EL (cell line): ENCODE measurements at regions not wholly inside any gene's neighbourhood (a gene's known extent, or its start where the extent isn't known, plus 50 kb on each side); places are given as distances from the start of the nearest gene placed in this dataset.

Source experiments
- DNase-seq: peaks from one replicate; pipeline ENCODE4 v3.0.0-alpha.2; 2016

- DNase-seq, result peak; percentile 98
Measured at GRCh38 chr21:35635261-35635660, 425.1 kb downstream of the SETD4 start.

- DNase-seq, result no peak
Measured at GRCh38 chr21:35633501-35633900, 426.8 kb downstream of the SETD4 start.

- DNase-seq, result no peak
Measured at GRCh38 chr21:35632711-35633110, 427.6 kb downstream of the SETD4 start.

GRCh38 chr21:35628316-35628715, 432.0 kb downstream of the SETD4 start:
- DNase-seq, result peak; percentile 78

GRCh38 chr21:35627462-35627861, 432.9 kb downstream of the SETD4 start:
- no peak for DNase-seq

- DNase-seq, result no peak
Measured at GRCh38 chr21:35625576-35625975, 434.8 kb downstream of the SETD4 start.

GRCh38 chr21:35624901-35625300, 435.4 kb downstream of the SETD4 start:
- no peak for DNase-seq

- no peak for DNase-seq
Measured at GRCh38 chr21:35622612-35623011, 437.7 kb downstream of the SETD4 start.

- peak; percentile 91 for DNase-seq
Measured at GRCh38 chr21:35619184-35619583, 441.1 kb downstream of the SETD4 start.

- DNase-seq, result no peak
Measured at GRCh38 chr21:35617491-35617890, 442.8 kb downstream of the SETD4 start.

GRCh38 chr21:35616090-35616489, 444.2 kb downstream of the SETD4 start:
- peak; percentile 60 for DNase-seq

- no peak for DNase-seq
Measured at GRCh38 chr21:35615325-35615724, 445.0 kb downstream of the SETD4 start.

GRCh38 chr21:35614396-35614921, 445.9 kb downstream of the SETD4 start:
- peak; percentile 76 for DNase-seq

- peak; percentile 69 for DNase-seq
Measured at GRCh38 chr21:35611708-35612132, 448.6 kb downstream of the SETD4 start.

GRCh38 chr21:35609263-35609662, 451.1 kb downstream of the SETD4 start:
- DNase-seq, result no peak

- DNase-seq, result no peak
Measured at GRCh38 chr21:35607406-35607805, 452.9 kb downstream of the SETD4 start.

GRCh38 chr21:35606578-35606977, 453.7 kb downstream of the SETD4 start:
- no peak for DNase-seq

GRCh38 chr21:35606146-35606545, 454.2 kb downstream of the SETD4 start:
- no peak for DNase-seq

- DNase-seq, result no peak
Measured at GRCh38 chr21:35603494-35603893, 456.8 kb downstream of the SETD4 start.

- DNase-seq, result no peak
Measured at GRCh38 chr21:35602811-35603362, 457.4 kb downstream of the SETD4 start.

- no peak for DNase-seq
Measured at GRCh38 chr21:35601211-35601610, 459.1 kb downstream of the SETD4 start.

GRCh38 chr21:35599164-35599563, 461.2 kb downstream of the SETD4 start:
- DNase-seq, result no peak

- DNase-seq, result no peak
Measured at GRCh38 chr21:35597750-35598339, 462.5 kb downstream of the SETD4 start.

GRCh38 chr21:35594905-35595304, 465.4 kb downstream of the SETD4 start:
- DNase-seq, result no peak

GRCh38 chr21:35593000-35593502, 467.3 kb downstream of the SETD4 start:
- DNase-seq, result peak; percentile 61
